ENCODE measurements at regions not wholly inside any gene's neighbourhood (a gene's known extent, or its start where the extent isn't known, plus 50 kb on each side); places are given as distances from the start of the nearest gene placed in this dataset.

GRCh38 chr5:174335682-174336364 is 290.3 kb downstream of the NSG2 start:
- H3K9me3 ChIP-seq = no peaks in the 10 kb centered on the region
- H3K36me3 ChIP-seq = no peaks in the 10 kb centered on the region
- H3K4me1 ChIP-seq = no peaks in the 10 kb centered on the region
- no peaks in the 10 kb centered on the region for H3K27me3 ChIP-seq
- no peak overlapping the region for H3K27ac ChIP-seq
- DNase-seq (ENCODE audit: low spot score) = no peak
- TF ChIP-seq CTCF (IDR thresholded peaks at IDR 0.05) = no peak
- no peak overlapping the region for H3K4me3 ChIP-seq

GRCh38 chr5:174336479-174336878 is 291.0 kb downstream of the NSG2 start:
- Histone ChIP-seq H3K4me1 (no peaks in the 10 kb centered on the region), H3K4me3 (no peak overlapping the region), H3K27ac (no peak overlapping the region), H3K9me3 (no peaks in the 10 kb centered on the region), H3K27me3 (no peaks in the 10 kb centered on the region), H3K36me3 (no peaks in the 10 kb centered on the region)
- DNase-seq (ENCODE audit: low spot score) = no peak
- TF ChIP-seq CTCF (IDR thresholded peaks at IDR 0.05) = no peak

GRCh38 chr5:174337276-174338184 is 292.0 kb downstream of the NSG2 start:
- Histone ChIP-seq H3K27me3 (no peaks in the 10 kb centered on the region), H3K27ac (peak overlapping the region in 1 of 2 donors; percentile 47), H3K4me3 (no peak overlapping the region), H3K36me3 (no peaks in the 10 kb centered on the region), H3K9me3 (no peaks in the 10 kb centered on the region), H3K4me1 (no peaks in the 10 kb centered on the region)
- no peak for DNase-seq (ENCODE audit: low spot score)
- TF ChIP-seq CTCF (IDR thresholded peaks at IDR 0.05) = no peak

GRCh38 chr5:174338185-174339010 is 292.9 kb downstream of the NSG2 start:
- no peaks in the 10 kb centered on the region for H3K4me1 ChIP-seq
- H3K36me3 ChIP-seq = no peaks in the 10 kb centered on the region
- H3K9me3 ChIP-seq = no peaks in the 10 kb centered on the region
- no peak for DNase-seq (ENCODE audit: low spot score)
- no peak overlapping the region for H3K4me3 ChIP-seq
- H3K27me3 ChIP-seq = no peaks in the 10 kb centered on the region
- no peak for TF ChIP-seq CTCF (IDR thresholded peaks at IDR 0.05)
- H3K27ac ChIP-seq = peak overlapping the region in 1 of 2 donors; percentile 18

GRCh38 chr5:174339130-174339529 is 293.6 kb downstream of the NSG2 start:
- no peak overlapping the region for H3K27ac ChIP-seq
- no peaks in the 10 kb centered on the region for H3K9me3 ChIP-seq
- no peak for TF ChIP-seq CTCF (IDR thresholded peaks at IDR 0.05)
- H3K4me1 ChIP-seq = no peaks in the 10 kb centered on the region
- no peak for DNase-seq (ENCODE audit: low spot score)
- H3K4me3 ChIP-seq = no peak overlapping the region
- no peaks in the 10 kb centered on the region for H3K36me3 ChIP-seq
- H3K27me3 ChIP-seq = no peaks in the 10 kb centered on the region
